Epithelial cell of prostate (primary cell): ENCODE measurements at regions not wholly inside any gene's neighbourhood (a gene's known extent, or its start where the extent isn't known, plus 50 kb on each side); places are given as distances from the start of the nearest gene placed in this dataset.

Source experiments
- DNase-seq: peaks from one replicate; pipeline ENCODE4 v3.0.0-alpha.2; 2011; ENCODE audit warnings: low read depth, low spot score
- H3K27ac ChIP-seq: fragments of 450-650 bp; 2 replicates; pipeline ENCODE4 v1.5.1; 2017; ENCODE audit warnings: mild to moderate bottlenecking

DNA sequence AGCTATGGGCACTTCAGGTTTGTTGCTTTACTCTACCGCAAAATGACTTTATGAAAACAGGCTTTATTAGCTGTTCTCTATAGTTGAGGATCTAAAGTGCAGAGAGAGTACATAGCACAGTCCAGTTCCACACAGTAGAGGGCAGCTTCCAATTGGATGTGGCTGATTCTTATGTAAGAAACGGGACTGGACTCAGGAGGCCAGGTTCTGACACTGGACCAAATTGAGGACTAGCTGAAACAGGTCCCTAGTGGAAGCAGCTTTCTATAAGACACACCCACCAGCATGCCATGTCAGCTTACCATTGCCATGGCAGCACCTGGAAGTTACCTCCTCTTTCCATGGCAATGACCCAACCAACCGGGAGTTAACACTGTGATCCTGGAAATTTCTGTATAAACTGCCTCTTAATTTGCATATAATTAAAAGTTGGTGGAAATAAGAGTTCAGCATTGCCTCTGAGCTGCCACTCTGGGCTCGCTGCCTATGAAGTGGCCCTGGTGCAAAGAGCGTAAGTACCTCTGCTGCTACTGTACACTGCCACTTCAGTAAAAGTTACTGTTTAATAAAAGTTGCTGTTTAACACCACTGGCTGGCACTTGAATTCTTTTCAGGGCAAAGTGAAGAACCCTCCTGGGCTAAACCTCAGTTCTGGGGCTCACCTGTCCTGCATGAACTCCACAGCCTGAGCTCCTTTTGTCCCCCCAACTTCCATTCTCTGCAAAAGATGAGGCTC, 211.9 kb upstream of the SLC10A2 start:
- no peak for DNase-seq
- no peak overlapping the region for H3K27ac ChIP-seq

DNA sequence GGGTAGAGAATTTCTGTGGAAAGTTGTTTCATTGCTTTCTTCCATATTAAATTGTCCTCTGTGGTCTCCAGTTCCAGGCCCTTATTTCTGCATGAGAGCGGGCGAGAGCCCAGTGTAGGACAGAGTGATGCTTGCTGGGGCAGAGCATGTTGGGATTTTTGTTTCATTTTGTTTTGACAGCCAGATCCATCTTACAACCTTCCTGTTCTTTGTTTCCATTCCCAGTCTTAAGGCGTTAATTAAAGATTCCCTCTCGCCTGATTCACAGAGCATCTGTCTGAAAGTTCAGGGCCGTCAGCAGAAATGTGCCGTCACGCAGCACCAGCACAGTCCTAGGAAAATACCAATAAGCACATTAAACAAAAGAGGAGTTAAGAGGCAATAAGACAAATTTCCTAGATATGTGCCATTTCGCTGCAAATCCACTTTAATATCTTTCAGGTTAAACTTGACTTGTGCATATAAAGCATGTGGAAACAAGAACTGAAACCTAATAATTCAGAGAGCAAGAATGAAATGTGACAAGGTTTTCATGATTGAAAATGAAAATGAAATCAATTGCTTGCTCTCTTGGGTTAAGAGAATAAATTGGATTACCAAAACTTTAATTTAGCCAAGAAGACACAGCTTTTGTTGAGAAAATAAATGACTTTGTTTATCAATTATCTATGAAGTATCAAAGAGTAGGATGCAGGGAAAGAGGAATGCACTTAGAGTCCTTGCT, 210.7 kb upstream of the SLC10A2 start:
- H3K27ac ChIP-seq, result no peak overlapping the region
- DNase-seq, result no peak

DNA sequence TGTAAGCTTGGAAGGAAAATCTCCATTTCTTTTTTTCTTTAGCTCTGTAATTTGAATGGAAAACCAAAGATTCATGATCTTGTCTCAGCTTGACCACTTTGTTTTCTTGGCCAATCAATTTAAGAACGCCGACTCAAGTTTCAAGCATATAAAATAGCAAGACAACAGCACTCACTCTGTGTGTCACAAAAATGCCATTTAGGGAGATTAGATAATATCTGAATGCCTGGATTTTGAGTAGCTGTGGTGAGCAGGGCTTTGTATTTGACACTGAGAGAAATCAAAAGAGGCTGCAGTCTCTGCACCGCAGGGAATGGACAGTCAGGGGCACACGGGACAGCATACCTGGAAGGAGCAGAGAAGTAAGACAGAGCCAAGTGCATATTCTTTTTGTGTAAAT, 209.5 kb upstream of the SLC10A2 start:
- no peak overlapping the region for H3K27ac ChIP-seq
- no peak for DNase-seq

DNA sequence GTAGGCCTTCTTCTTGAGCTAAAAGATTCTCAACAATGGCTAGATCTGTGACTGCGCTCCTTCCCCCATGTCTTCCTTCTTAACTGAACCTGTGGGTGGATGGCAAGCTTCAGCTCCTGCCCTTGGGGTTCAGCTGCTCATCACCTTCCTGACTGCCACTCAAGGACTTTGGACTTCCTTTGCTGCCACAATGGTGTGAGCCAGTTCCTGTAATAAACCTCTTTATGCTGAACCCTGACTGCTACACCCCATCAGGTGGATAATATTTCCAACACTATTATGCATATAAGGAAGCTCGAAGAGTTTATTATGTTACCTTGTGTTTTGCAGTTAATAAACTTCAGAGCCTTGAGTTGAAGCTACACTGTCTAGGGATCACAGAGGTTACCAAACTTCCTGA, 208.9 kb upstream of the SLC10A2 start:
- H3K27ac ChIP-seq, result no peak overlapping the region
- DNase-seq, result no peak

DNA sequence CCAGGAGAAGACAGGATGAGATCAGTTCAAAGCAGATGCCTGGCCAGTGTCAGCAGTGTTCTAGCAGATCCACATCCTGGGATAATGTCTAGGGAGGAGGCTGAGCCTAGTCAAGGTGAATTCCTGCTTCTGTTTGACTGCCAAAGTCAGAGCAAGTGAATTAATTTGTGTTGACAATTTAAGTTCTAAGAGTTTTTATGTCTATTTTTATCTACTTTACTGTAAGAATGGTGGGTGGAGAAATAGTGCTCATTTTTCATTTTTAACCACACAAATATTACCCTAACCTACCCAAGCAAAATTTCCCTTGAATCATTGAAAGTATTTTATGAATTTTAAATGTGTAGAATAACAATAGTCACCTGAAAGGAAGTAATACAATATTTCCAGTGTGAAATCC, 207.6 kb upstream of the SLC10A2 start:
- no peak for DNase-seq
- H3K27ac ChIP-seq, result peak overlapping the region; percentile 31

DNA sequence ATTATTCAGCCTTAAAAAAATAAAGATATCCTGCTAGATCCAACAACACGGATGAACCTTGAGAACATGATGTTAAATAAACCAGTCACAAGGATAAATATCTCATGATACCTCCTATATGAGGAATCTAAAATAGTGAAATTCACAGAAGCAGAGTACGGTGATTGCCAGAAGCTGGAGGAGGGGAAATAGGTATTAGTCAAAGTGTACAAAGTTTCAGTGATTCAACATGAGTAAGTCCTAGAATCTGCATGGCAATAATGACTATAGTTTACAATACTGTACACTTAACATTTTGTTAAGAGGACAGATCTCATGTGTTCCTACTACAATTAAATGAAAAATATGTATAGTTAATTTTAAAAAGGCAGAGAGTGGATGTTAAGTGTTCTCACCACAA, 206.6 kb upstream of the SLC10A2 start:
- DNase-seq, result peak; percentile 34
- H3K27ac ChIP-seq, result peak overlapping the region; percentile 31

DNA sequence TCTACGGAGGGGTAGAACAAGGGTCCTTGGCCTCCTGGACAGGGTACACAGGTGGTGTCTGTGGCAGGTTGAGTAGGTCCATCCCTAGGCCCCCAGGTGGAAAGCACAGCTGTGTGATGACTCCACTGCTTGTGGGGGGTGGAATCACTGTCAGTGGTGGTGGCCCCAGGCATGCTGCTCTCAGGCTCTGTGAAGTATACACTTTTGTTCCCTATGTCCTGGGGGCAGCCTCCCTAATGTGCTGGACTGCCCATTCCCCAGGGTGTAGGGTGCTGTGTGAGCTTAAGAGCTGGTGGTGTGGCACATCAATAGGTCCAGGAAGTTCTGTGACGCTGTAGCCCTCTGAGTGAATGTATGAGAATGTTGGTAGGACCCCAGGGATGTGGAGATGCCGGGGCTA, 197.2 kb upstream of the SLC10A2 start:
- no peak overlapping the region for H3K27ac ChIP-seq
- no peak for DNase-seq

DNA sequence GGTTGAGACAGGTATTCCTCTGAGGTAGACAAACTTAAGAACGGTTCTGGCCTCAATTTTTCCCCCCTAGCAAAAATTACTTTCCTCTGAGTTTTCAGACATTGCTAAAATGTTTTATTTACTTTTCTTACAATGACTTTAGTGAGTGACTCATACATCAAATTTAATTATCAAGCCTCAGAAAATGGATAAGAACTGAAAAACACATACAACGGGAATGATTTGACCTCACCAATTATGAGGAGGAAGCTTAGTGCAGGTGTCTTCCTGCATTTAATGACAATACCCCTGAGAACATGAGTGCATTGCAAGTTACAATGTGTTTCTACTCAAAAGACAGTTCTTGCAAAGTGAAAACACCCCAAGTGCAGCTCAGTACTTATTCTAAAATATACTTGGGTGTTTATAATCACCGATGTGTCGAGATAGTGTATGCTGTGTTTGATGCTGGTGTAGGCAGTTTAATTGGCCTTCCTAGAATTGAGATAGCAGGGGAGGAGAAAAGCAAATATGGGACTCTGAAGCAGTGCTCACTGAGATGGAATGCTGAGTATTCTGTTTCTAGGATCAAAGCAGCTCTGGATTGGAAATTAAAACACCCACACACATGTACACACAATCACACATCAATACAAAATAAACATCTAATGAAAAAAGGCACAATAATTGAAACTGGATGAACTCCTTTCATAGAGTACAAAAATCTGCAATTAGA, 189.5 kb upstream of the SLC10A2 start:
- no peak overlapping the region for H3K27ac ChIP-seq
- DNase-seq, result no peak

DNA sequence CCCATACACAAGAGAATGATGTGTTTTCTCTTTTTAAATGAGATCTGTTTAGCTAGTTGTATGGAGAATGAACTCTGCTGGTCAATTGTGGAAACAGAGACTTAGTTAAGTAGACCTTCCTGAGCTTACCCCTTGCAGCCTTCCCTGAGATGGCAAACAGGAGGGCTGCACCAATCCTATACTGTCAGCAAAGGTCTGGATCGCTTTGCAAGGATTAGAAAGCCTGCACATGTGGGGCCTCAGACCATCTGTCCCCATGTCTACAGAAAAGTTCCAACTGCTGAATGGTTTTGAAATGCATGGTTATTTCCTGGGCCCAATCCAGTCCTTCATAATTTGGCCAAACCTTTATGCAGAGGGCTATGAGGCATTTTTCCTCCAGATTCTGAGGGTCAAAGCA, 183.9 kb upstream of the SLC10A2 start:
- DNase-seq, result no peak
- no peak overlapping the region for H3K27ac ChIP-seq

DNA sequence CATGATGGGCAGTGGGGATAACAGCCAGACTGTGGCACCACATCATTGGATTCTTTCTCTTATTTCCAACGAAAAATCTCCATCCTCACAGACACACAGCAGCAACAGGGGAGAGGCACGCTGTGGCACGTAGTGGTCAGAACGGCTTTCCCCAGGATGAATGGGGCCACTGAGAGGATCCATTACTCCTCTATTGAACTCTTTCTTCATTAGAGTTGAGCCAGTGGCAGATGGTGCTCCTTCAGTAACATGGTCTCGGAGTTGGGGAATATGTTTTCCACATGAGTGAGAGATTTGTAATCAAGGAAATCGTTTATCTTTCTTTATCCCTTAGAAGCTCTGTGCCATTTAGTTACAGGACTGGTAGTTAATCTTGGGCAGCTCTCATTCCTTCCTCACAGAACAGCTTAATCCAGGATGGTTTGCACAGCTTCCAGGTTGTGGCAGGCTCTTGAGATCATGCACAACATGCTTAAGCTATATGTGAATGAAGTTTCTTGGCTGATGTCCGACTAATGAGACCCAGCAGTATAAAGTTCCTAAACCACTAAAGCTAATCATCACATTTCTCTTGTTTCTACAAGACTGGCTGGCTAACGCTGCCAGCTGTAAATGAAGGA, 180.5 kb upstream of the SLC10A2 start:
- H3K27ac ChIP-seq, result no peak overlapping the region
- no peak for DNase-seq

DNA sequence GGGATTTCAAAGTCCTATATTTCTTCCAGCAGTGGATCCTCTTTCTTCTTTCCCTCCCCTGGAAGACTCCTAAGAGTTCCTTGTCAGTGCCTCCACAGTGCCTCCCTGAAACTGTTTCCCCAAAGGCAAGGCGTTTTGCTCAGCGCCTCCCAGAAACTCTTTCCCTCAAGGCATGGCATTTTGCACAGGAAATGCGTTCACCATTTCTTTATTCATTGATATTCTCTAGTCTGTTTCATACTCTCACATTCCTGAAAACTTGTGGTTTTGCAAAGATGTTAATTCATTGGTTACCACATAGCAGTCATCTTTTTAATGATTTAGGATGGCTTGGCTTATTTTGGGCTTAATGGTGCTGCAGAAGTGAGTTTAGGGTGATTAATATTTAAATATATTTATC, 177.3 kb upstream of the SLC10A2 start:
- H3K27ac ChIP-seq, result no peak overlapping the region
- DNase-seq, result no peak

DNA sequence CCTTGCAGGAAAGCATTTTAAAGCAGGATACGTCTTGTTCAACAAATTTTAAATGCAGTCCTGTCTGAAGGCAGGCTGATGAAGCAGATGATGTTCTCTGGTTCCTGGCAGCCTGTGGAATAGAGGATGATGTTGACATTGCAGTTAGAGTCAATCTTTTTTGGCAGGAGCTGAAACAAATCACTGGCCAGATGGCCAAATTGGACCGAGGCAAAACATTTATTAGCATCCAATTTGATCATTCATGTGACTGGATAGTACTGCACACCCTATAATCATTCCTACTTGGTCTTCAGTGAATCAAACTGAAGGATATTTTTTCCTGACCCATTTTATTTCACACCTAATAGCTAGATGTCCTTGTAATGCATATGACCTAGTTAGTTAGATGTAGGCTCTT, 172.2 kb upstream of the SLC10A2 start:
- DNase-seq, result no peak
- no peak overlapping the region for H3K27ac ChIP-seq

DNA sequence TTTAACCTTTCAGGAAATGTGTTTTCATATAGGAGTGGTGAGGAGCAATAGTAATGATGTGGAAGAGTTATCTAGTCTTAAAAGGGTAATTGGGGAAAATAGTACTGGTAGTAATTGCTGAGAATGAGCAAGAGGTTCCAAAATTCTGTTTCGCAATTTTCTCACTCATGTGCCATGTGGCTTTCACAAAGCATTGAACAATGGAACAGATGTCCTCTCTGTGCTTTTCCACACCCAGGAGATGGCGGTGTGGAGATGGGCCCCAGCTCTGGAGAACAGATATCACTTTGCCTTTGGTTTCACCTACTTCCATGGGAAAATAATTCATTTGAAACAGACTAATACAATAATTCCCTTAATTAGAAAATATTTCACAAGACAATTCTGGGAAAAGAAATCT, 170.0 kb upstream of the SLC10A2 start:
- no peak overlapping the region for H3K27ac ChIP-seq
- no peak for DNase-seq

DNA sequence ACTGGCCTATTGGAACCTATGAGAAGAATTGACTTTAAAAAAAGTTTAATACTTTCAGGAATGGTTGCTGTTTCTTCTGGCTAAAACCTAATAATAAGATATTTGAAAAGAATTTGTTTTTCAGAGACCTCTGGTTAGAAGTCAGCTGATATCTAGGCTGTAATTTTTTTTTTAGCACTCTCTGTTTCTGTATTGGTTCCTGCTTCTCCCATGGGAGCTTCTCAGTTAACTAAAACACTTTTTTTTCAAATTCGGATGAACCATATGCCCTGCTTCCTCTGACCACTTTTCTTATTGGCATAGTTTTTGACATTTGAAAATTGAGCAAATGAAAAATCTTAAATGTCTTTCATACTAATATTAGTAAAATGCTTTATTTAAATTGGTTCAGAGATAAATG, 163.5 kb upstream of the SLC10A2 start:
- DNase-seq, result no peak
- H3K27ac ChIP-seq, result no peak overlapping the region

DNA sequence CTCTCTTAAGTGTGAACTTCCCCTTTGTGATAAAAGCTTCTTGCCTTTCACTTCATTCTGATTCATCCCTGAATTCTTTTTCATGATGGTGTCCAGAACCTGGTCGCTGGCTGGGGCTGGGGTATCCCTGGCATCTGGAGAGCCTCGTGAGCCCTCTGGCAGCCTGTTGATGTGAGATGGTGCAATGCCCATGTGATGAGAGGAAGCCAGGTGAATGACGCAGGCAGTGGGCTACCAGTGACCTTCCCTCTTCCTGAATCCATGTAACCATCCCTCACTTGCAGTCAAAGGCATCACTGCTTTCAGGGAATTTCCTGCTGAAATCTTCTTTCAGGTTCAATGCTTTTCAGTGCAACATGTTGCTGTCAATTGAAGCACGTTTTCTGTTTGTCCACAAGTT, 158.6 kb upstream of the SLC10A2 start:
- no peak overlapping the region for H3K27ac ChIP-seq
- DNase-seq, result no peak

DNA sequence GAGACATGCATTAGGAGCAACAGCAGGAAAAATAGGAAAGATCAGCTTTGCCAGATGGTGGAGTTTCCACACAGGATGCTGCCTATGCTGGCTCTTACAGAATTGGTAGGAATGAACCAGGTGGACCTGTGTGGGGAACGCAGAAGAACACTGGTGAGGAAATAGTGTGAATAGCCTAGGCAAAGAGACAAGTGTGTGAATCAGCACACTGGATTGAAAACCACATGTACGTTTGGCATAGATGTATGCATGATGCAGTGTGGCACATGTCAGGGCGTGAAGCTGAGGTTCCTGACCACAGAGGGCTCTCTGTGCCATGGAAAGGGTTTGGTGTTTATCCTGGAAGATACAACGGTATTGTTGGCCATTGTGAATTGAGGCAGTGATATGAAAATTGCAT, 156.5 kb upstream of the SLC10A2 start:
- DNase-seq, result peak; percentile 90
- H3K27ac ChIP-seq, result peak overlapping the region; percentile 59

DNA sequence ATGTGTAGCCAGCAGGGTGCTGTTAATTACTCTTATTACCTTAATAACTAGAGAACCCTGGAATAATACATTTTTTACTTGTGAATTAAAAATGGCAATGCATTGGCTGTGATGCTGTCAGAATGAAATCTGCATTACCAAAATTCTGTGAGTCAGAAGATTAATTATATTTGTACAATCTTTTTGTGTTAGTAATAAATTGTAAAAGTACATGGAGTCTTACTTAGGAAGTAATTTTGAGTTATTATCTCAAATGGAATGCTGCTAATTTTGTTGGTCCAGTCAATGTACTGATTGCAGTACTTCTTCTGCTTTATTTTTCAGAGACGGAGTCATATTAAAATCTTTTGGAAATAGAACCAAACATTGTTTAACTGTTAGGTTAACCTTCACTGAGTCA, 152.0 kb upstream of the SLC10A2 start:
- DNase-seq, result no peak
- peak overlapping the region; percentile 2 for H3K27ac ChIP-seq

DNA sequence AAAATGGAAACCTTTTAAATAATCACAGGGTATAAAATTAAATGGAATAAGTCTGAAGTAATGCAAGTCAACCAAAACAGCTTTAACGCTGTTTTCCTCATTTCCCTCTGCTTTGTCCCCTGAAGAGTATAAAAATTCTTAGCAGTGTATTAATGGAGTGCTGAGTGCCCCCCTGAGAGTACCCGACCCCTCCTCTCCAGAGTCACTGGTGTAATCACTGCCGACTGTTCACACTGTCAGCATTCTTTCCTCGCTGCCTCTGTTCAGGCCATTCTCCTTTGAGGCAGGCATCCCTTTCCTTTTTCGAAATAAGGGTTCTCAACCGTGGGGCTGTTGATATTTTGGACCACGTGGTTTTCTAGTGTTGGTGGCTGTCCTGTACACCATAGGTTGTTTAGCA, 146.9 kb upstream of the SLC10A2 start:
- no peak overlapping the region for H3K27ac ChIP-seq

DNA sequence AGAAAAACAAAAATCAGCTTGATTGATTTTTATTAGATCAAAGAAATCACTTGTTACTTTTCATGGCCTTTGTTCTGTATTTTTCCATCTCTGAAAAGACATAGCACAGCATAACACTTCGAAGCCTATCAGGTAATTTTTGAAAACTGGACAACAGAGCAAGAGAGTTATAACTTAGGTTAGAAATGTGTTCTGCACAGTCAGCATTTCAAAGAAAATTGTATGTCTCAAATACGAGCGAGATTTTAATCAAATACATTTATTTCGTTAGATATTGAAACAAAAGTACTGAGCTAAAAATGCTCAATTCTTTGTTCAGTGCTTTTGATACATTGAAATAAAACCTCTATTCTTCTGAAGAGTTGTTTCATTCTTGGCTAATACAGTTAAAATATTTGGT, 144.1 kb upstream of the SLC10A2 start:
- H3K27ac ChIP-seq, result no peak overlapping the region
- no peak for DNase-seq

More for the DNA sequence above, 146.9 kb upstream of the SLC10A2 start:
- no peak for DNase-seq

DNA sequence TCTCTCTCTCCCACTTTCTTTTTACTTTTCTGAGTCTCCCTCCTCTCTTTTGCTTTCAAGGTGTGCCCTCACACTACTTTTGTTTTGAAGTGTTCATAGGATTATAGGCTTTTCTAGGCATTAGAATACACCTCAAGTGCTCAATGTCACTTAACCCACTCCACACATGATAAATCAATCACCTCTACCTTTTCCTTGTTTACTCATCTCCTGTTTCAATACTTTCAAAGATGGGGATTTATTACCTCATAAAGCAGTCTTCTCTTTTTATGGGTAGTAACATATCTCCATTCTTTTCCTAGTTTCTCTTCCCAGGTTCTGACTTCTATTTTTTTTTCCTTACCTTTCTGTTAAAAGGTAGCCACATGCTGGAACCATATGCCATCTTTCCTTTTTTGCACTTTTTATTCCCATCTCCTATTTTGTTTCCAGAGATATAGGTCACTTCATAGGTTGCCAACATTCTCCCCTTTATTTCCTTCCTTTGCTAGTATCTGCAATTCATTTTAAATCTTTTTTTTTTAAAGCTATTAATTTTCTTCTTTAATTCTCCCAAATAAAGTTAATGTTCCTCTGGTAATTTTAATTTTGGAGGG, 137.6 kb upstream of the SLC10A2 start:
- no peak overlapping the region for H3K27ac ChIP-seq
- no peak for DNase-seq
